Left lung (tissue), 4 donors: ENCODE measurements at regions not wholly inside any gene's neighbourhood (a gene's known extent, or its start where the extent isn't known, plus 50 kb on each side); places are given as distances from the start of the nearest gene placed in this dataset.

Source experiments
- ATAC-seq: fragments of 200-7000 bp; cut with Tn5 transposase; one replicate; pipeline ENCODE4 v1.9.1; 2020; ENCODE audit warnings: moderate library complexity
- DNase-seq, 4 donors: peaks; one replicate each; pipeline ENCODE4 v3.0.0-alpha.2; 2013 to 2020
- H3K27ac ChIP-seq, 2 donors: fragments of 200-600 bp; sonication (generic) in 1 of 2; one replicate each; pipeline versions ENCODE4 v1.5.0 to v1.8.0; 2020 to 2021
- H3K27me3 ChIP-seq, 2 donors: fragments of 200-600 bp; sonication (generic) in 1 of 2; one replicate each; pipeline versions ENCODE4 v1.5.0 to v1.8.0; 2020 to 2021
- H3K36me3 ChIP-seq, 2 donors: fragments of 200-600 bp; sonication (generic) in 1 of 2; one replicate each; pipeline versions ENCODE4 v1.5.0 to v1.8.0; 2020 to 2021
- H3K4me1 ChIP-seq, 2 donors: fragments of 200-600 bp; one replicate each; pipeline ENCODE4 v1.8.0; 2021
- H3K4me3 ChIP-seq, 2 donors: fragments of 200-600 bp; sonication (generic) in 1 of 2; one replicate each; pipeline versions ENCODE4 v1.5.0 to v1.8.0; 2020 to 2021; ENCODE audit warnings: mild to moderate bottlenecking in 1 of 2
- H3K9me3 ChIP-seq, 2 donors: fragments of 200-600 bp; sonication (generic) in 1 of 2; one replicate each; pipeline versions ENCODE4 v1.5.0 to v1.8.0; 2020 to 2021
- CTCF ChIP-seq, 2 donors: fragments of 200-600 bp; sonication (generic) in 1 of 2; IDR thresholded peaks; one replicate each; pipeline versions ENCODE4 v1.5.0 to v1.8.0; 2021; ENCODE audit warnings: antibody characterized with exemption in 2 of 2
- intact Hi-C, 2 donors: fragments of 100-400 bp; cut with DNase I; formaldehyde crosslinking; loops; one replicate each; pipeline versions ENCODE4 v1.11.2 to v1.14.2; 2022
- donor health status: DM: no; HTN: yes; CAD: no.
- donor health status: DM: no; HTN: no; CAD: no.

GRCh38 chr6:56851541-56852259 is 103.2 kb upstream of the BEND6 start:
- ATAC-seq = peak; percentile 97
- Histone ChIP-seq H3K4me1 (peaks cover 0 to 13% of the 10 kb centered on the region in 2 donors), H3K27me3 (peaks cover 0 to 12% of the 10 kb centered on the region in 2 donors), H3K4me3 (peak overlapping the region; percentile 27 to 30), H3K27ac (peak overlapping the region in 1 of 2 donors; percentile 53), H3K9me3 (no peaks in the 10 kb centered on the region), H3K36me3 (no peaks in the 10 kb centered on the region)
- peak in 2 of 4 donors; percentile 70 to 83 for DNase-seq
- intact Hi-C loops = loop anchor here in 1 of 2 donors (10.0 kb wide), 1 partner anchor 147 kb away; no protein-coding TSS in a partner anchor
- TF ChIP-seq CTCF (IDR thresholded peaks at IDR 0.05) = peak; percentile 12 to 40

- peak overlapping the region; percentile 27 to 30 for H3K4me3 ChIP-seq
- ATAC-seq = peak; percentile 39
- peaks cover 0 to 13% of the 10 kb centered on the region in 2 donors for H3K4me1 ChIP-seq
- H3K27ac ChIP-seq = peak overlapping the region in 1 of 2 donors; percentile 53
- H3K27me3 ChIP-seq = peaks cover 0 to 12% of the 10 kb centered on the region in 2 donors
- H3K9me3 ChIP-seq = no peaks in the 10 kb centered on the region
- H3K36me3 ChIP-seq = no peaks in the 10 kb centered on the region
- DNase-seq = no peak
- no peak for TF ChIP-seq CTCF (IDR thresholded peaks at IDR 0.05)
- intact Hi-C loops = loop anchor here in 1 of 2 donors (10.0 kb wide), 1 partner anchor 146 kb away; no protein-coding TSS in a partner anchor
These were observed 103.8 kb upstream of the BEND6 start for GRCh38 chr6:56851074-56851473.

GRCh38 chr6:56850626-56851025 is 104.3 kb upstream of the BEND6 start:
- no peak for ATAC-seq
- DNase-seq = no peak
- no peak for TF ChIP-seq CTCF (IDR thresholded peaks at IDR 0.05)
- H3K27ac ChIP-seq = no peak overlapping the region
- intact Hi-C loops = loop anchor here in 1 of 2 donors (10.0 kb wide), 1 partner anchor 146 kb away; no protein-coding TSS in a partner anchor
- no peaks in the 10 kb centered on the region for H3K36me3 ChIP-seq
- peaks cover 0 to 13% of the 10 kb centered on the region in 2 donors for H3K4me1 ChIP-seq
- no peaks in the 10 kb centered on the region for H3K9me3 ChIP-seq
- H3K4me3 ChIP-seq = peak overlapping the region; percentile 27 to 30
- peaks cover 0 to 12% of the 10 kb centered on the region in 2 donors for H3K27me3 ChIP-seq

GRCh38 chr6:56849896-56850295 is 105.0 kb upstream of the BEND6 start:
- H3K36me3 ChIP-seq = no peaks in the 10 kb centered on the region
- no peak overlapping the region for H3K4me3 ChIP-seq
- DNase-seq (no peak), ATAC-seq (no peak)
- H3K27me3 ChIP-seq = peaks cover 0 to 12% of the 10 kb centered on the region in 2 donors
- intact Hi-C loops = loop anchor here in 1 of 2 donors (10.0 kb wide), 1 partner anchor 145 kb away; no protein-coding TSS in a partner anchor
- no peaks in the 10 kb centered on the region for H3K9me3 ChIP-seq
- no peak overlapping the region for H3K27ac ChIP-seq
- H3K4me1 ChIP-seq = peaks cover 0 to 13% of the 10 kb centered on the region in 2 donors
- TF ChIP-seq CTCF (IDR thresholded peaks at IDR 0.05) = no peak

GRCh38 chr6:56848105-56848504 is 106.8 kb upstream of the BEND6 start:
- TF ChIP-seq CTCF (IDR thresholded peaks at IDR 0.05) = no peak
- peaks cover 0 to 28% of the 10 kb centered on the region in 2 donors for H3K27me3 ChIP-seq

More at GRCh38 chr6:56848105-56848504, 106.8 kb upstream of the BEND6 start:
- no peak for ATAC-seq
- intact Hi-C loops = no loop called here
- no peaks in the 10 kb centered on the region for H3K9me3 ChIP-seq
- no peak overlapping the region for H3K4me3 ChIP-seq
- peaks cover 0 to 21% of the 10 kb centered on the region in 2 donors for H3K4me1 ChIP-seq
- H3K36me3 ChIP-seq = no peaks in the 10 kb centered on the region
- H3K27ac ChIP-seq = no peak overlapping the region
- DNase-seq = no peak
